ENCODE measurements at regions not wholly inside any gene's neighbourhood (a gene's known extent, or its start where the extent isn't known, plus 50 kb on each side); places are given as distances from the start of the nearest gene placed in this dataset.

GRCh38 chr7:81414411-81414810, 355.4 kb downstream of the HGF start:
- Histone ChIP-seq H3K27ac (ENCODE audit: low read depth, low read length, poor library complexity, severe bottlenecking) (no peak overlapping the region), H3K36me3 (ENCODE audit: insufficient read depth, low read length) (no peaks in the 10 kb centered on the region), H3F3A (ENCODE audit: insufficient read depth, low read length) (no peaks in the 10 kb centered on the region), H3K4me3 (ENCODE audit: low read depth, low read length, poor library complexity, severe bottlenecking) (no peak overlapping the region), H3K9me2 (ENCODE audit: low read depth, low read length) (no peaks in the 10 kb centered on the region), H3K4me2 (ENCODE audit: low read length) (no peak overlapping the region), H4K20me1 (ENCODE audit: insufficient read depth, low read length) (no peaks in the 10 kb centered on the region), H3K9me3 (ENCODE audit: low read length) (no peaks in the 10 kb centered on the region), H3K79me2 (ENCODE audit: insufficient read depth, low read length) (no peaks in the 10 kb centered on the region), H3K9ac (ENCODE audit: low read length) (no peak overlapping the region), H3K27me3 (ENCODE audit: insufficient read depth, low read length) (no peaks in the 10 kb centered on the region), H3K4me1 (ENCODE audit: insufficient read depth, low read length, severe bottlenecking) (no peaks in the 10 kb centered on the region), H2AFZ (ENCODE audit: low read length) (no peak overlapping the region)
- no peak for TF ChIP-seq CTCF (IDR thresholded peaks at IDR 0.05; ENCODE audit: low read length)
- no peak for TF ChIP-seq EZH2 (IDR thresholded peaks at IDR 0.05; ENCODE audit: borderline replicate concordance, low read length)

- no peak overlapping the region for H3K9ac ChIP-seq (ENCODE audit: low read length)
- H4K20me1 ChIP-seq (ENCODE audit: insufficient read depth, low read length) = no peaks in the 10 kb centered on the region
- no peak overlapping the region for H3K27ac ChIP-seq (ENCODE audit: low read depth, low read length, poor library complexity, severe bottlenecking)
- H3K9me3 ChIP-seq (ENCODE audit: low read length) = no peaks in the 10 kb centered on the region
- no peak for TF ChIP-seq CTCF (IDR thresholded peaks at IDR 0.05; ENCODE audit: low read length)
- TF ChIP-seq EZH2 (IDR thresholded peaks at IDR 0.05; ENCODE audit: borderline replicate concordance, low read length) = no peak
- no peaks in the 10 kb centered on the region for H3K79me2 ChIP-seq (ENCODE audit: insufficient read depth, low read length)
- no peak overlapping the region for H2AFZ ChIP-seq (ENCODE audit: low read length)
- H3K27me3 ChIP-seq (ENCODE audit: insufficient read depth, low read length) = no peaks in the 10 kb centered on the region
- no peak overlapping the region for H3K4me2 ChIP-seq (ENCODE audit: low read length)
- H3K4me3 ChIP-seq (ENCODE audit: low read depth, low read length, poor library complexity, severe bottlenecking) = no peak overlapping the region
- H3F3A ChIP-seq (ENCODE audit: insufficient read depth, low read length) = no peaks in the 10 kb centered on the region
- H3K36me3 ChIP-seq (ENCODE audit: insufficient read depth, low read length) = no peaks in the 10 kb centered on the region
- no peaks in the 10 kb centered on the region for H3K4me1 ChIP-seq (ENCODE audit: insufficient read depth, low read length, severe bottlenecking)
- H3K9me2 ChIP-seq (ENCODE audit: low read depth, low read length) = no peaks in the 10 kb centered on the region
These were observed 359.3 kb downstream of the HGF start for GRCh38 chr7:81410471-81411117.

GRCh38 chr7:81408728-81409127, 361.1 kb downstream of the HGF start:
- H3K27ac ChIP-seq (ENCODE audit: low read depth, low read length, poor library complexity, severe bottlenecking) = no peak overlapping the region
- no peaks in the 10 kb centered on the region for H3K4me1 ChIP-seq (ENCODE audit: insufficient read depth, low read length, severe bottlenecking)

More at GRCh38 chr7:81408728-81409127, 361.1 kb downstream of the HGF start:
- Histone ChIP-seq H3K9ac (ENCODE audit: low read length) (no peak overlapping the region), H3K4me2 (ENCODE audit: low read length) (no peak overlapping the region), H3F3A (ENCODE audit: insufficient read depth, low read length) (no peaks in the 10 kb centered on the region), H4K20me1 (ENCODE audit: insufficient read depth, low read length) (no peaks in the 10 kb centered on the region), H2AFZ (ENCODE audit: low read length) (no peak overlapping the region), H3K9me3 (ENCODE audit: low read length) (no peaks in the 10 kb centered on the region), H3K4me3 (ENCODE audit: low read depth, low read length, poor library complexity, severe bottlenecking) (no peak overlapping the region), H3K27me3 (ENCODE audit: insufficient read depth, low read length) (no peaks in the 10 kb centered on the region), H3K36me3 (ENCODE audit: insufficient read depth, low read length) (no peaks in the 10 kb centered on the region), H3K79me2 (ENCODE audit: insufficient read depth, low read length) (no peaks in the 10 kb centered on the region), H3K9me2 (ENCODE audit: low read depth, low read length) (no peaks in the 10 kb centered on the region)
- TF ChIP-seq CTCF (IDR thresholded peaks at IDR 0.05; ENCODE audit: low read length) = no peak
- TF ChIP-seq EZH2 (IDR thresholded peaks at IDR 0.05; ENCODE audit: borderline replicate concordance, low read length) = no peak

Data from OCI-LY1 (cell line).